DMS 273 (cell line): ENCODE measurements at regions not wholly inside any gene's neighbourhood (a gene's known extent, or its start where the extent isn't known, plus 50 kb on each side); places are given as distances from the start of the nearest gene placed in this dataset.

ENCODE experiments used
- DNase-seq: peaks from one replicate; lab custom pipeline; 2025; ENCODE audit not compliant: unreplicated experiment; lab: John Stamatoyannopoulos, UW

- DNase-seq, result no peak
Observed at GRCh38 chr4:30667919-30668318, 52.2 kb upstream of the PCDH7 start.

- no peak for DNase-seq
Observed at GRCh38 chr4:30670206-30670605, 50.0 kb upstream of the PCDH7 start.
